HCT116 (cell line): ENCODE measurements at regions not wholly inside any gene's neighbourhood (a gene's known extent, or its start where the extent isn't known, plus 50 kb on each side); places are given as distances from the start of the nearest gene placed in this dataset.

Source experiments
- ATAC-seq: fragments of 200-7000 bp; cut with Tn5 transposase; 2 replicates; pipeline ENCODE4 v1.9.1; 2020; ENCODE audit warnings: mild to moderate bottlenecking, moderate library complexity
- BruUV-seq: library from RNA; stranded (reverse); fragments of 400-500 nt; replicated peaks from 2 replicates; lab custom pipeline; 2021; lab: Mats Ljungman, UMichigan
- CTCF ChIA-PET: fragments of 300-600 bp; sonication (Branson Sonifier 250); formaldehyde crosslinking; loops from one replicate; lab custom pipeline; 2021; ENCODE audit warnings: antibody characterized with exemption; lab: Charles Lee
- POLR2A ChIA-PET: fragments of 300-600, 350-600 bp; sonication (Branson Sonifier 250); formaldehyde crosslinking; loops from one replicate; lab custom pipeline; 2021; ENCODE audit warnings: antibody characterized with exemption; lab: Charles Lee
- RAD21 ChIA-PET, 2 experiments: fragments of 300-600 bp; sonication (Branson Sonifier 250); formaldehyde crosslinking; loops; one replicate each; lab custom pipeline; 2023; ENCODE audit warnings: low total read pairs in 2 of 2; ENCODE audit not compliant: uncharacterized antibody in 2 of 2, unreplicated experiment in 2 of 2, low non-redundant PET in 1 of 2; lab: Charles Lee
- DNase-seq: peaks from one replicate; pipeline ENCODE4 v3.0.0-alpha.2; 2010; ENCODE audit warnings: low read depth, low spot score
- H2AFZ ChIP-seq: fragments of 200-600 bp; shearing (Covaris generic), sonication (generic); 2 replicates; pipeline ENCODE4 v1.6.1; 2017; ENCODE audit warnings: low read depth, mixed run types, mixed read lengths, antibody characterized with exemption, low read length; ENCODE audit not compliant: poor library complexity, severe bottlenecking
- H3K27ac ChIP-seq: 2 replicates; pipeline ENCODE4 v1.5.1; 2012; ENCODE audit warnings: low read depth, low read length
- H3K27me3 ChIP-seq: fragments of 200-600 bp; sonication (generic); 2 replicates; pipeline ENCODE4 v1.6.1; 2016; ENCODE audit warnings: mixed run types, low read length, mixed read lengths; ENCODE audit not compliant: insufficient read depth
- H3K36me3 ChIP-seq, 2 experiments: fragments of 200-500 bp in 1 of 2; fragments of 200-600 bp in 1 of 2; sonication (Bioruptor generic) in 1 of 2; sonication (generic) in 1 of 2; 2 replicates each; pipeline versions ENCODE4 v1.5.1 to v1.6.1; 2014 to 2016; ENCODE audit warnings: low read length in 2 of 2, inconsistent platforms in 1 of 2, mixed read lengths in 1 of 2, mixed run types in 1 of 2; ENCODE audit not compliant: insufficient read depth in 2 of 2, control insufficient read depth in 1 of 2
- H3K4me1 ChIP-seq, 2 experiments: fragments of 200-600 bp in 1 of 2; sonication (generic) in 1 of 2; 2 replicates each; pipeline versions ENCODE4 v1.5.1 to v1.6.1; 2012 to 2017; ENCODE audit warnings: low read length in 2 of 2, inconsistent platforms in 1 of 2, mild to moderate bottlenecking in 1 of 2, mixed read lengths in 1 of 2, mixed run types in 1 of 2, moderate library complexity in 1 of 2; ENCODE audit not compliant: insufficient read depth in 2 of 2, control insufficient read depth in 1 of 2
- H3K4me2 ChIP-seq: fragments of 200-600 bp; sonication (generic); 2 replicates; pipeline ENCODE4 v1.6.1; 2017; ENCODE audit warnings: mixed run types, low read length, mixed read lengths
- H3K4me3 ChIP-seq, 2 experiments: fragments of 200-600 bp in 1 of 2; sonication (generic) in 1 of 2; replicated peaks in 1 of 2; 2 replicates each; pipeline ENCODE4 v1.5.1; 2011 to 2016; ENCODE audit warnings: low read length in 2 of 2, control low read depth in 1 of 2, low read depth in 1 of 2, mild to moderate bottlenecking in 1 of 2, mixed read lengths in 1 of 2, mixed run types in 1 of 2
- H3K79me2 ChIP-seq: fragments of 200-600 bp; sonication (generic); 2 replicates; pipeline ENCODE4 v1.6.1; 2017; ENCODE audit warnings: mild to moderate bottlenecking, mixed run types, low read length, moderate library complexity, mixed read lengths; ENCODE audit not compliant: insufficient read depth
- H3K9ac ChIP-seq: fragments of 200-600 bp; sonication (generic); 2 replicates; pipeline ENCODE4 v1.6.1; 2016; ENCODE audit warnings: low read length, mixed read lengths
- H3K9me2 ChIP-seq: fragments of 200-600 bp; sonication (generic), shearing (Covaris generic); 2 replicates; pipeline ENCODE4 v1.6.1; 2017; ENCODE audit warnings: mixed run types, mild to moderate bottlenecking, moderate library complexity; ENCODE audit not compliant: insufficient read depth
- H3K9me3 ChIP-seq, 2 experiments: fragments of 200-500 bp in 1 of 2; fragments of 200-600 bp in 1 of 2; sonication (Bioruptor generic) in 1 of 2; sonication (generic) in 1 of 2; 2 replicates each; pipeline ENCODE4 v1.6.1; 2014 to 2017; ENCODE audit warnings: low read length in 2 of 2, mixed read lengths in 2 of 2, inconsistent platforms in 1 of 2, low read depth in 1 of 2, mild to moderate bottlenecking in 1 of 2, mixed run types in 1 of 2, moderate library complexity in 1 of 2; ENCODE audit not compliant: control insufficient read depth in 1 of 2, insufficient read depth in 1 of 2
- H4K20me1 ChIP-seq: fragments of 200-600 bp; sonication (generic), shearing (Covaris generic); 2 replicates; pipeline ENCODE4 v1.6.1; 2017; ENCODE audit warnings: mixed run types, mild to moderate bottlenecking, moderate library complexity; ENCODE audit not compliant: insufficient read depth
- ATF3 ChIP-seq: IDR thresholded peaks from 2 replicates; pipeline ENCODE4 v1.6.1; 2012
- CBX3 ChIP-seq: IDR thresholded peaks from 2 replicates; pipeline ENCODE4 v1.6.1; 2012; ENCODE audit warnings: low read depth
- CTCF ChIP-seq, 3 experiments: fragments of 200-600 bp in 1 of 3; sonication (generic) in 1 of 3; IDR thresholded peaks in 2 of 3; conservative IDR thresholded peaks in 1 of 3; 2 replicates each; pipeline ENCODE4 v1.5.1; 2012 to 2017; ENCODE audit warnings: low read depth in 2 of 3, low read length in 2 of 3, antibody characterized with exemption in 1 of 3, borderline replicate concordance in 1 of 3, control low read depth in 1 of 3, mild to moderate bottlenecking in 1 of 3, mixed read lengths in 1 of 3, mixed run types in 1 of 3, moderate library complexity in 1 of 3; ENCODE audit not compliant: insufficient read depth in 1 of 3
- ELF1 ChIP-seq: IDR thresholded peaks from 2 replicates; pipeline ENCODE4 v1.6.1; 2012; ENCODE audit warnings: low read depth, borderline replicate concordance
- EZH2 ChIP-seq: fragments of 200-600 bp; sonication (generic); IDR thresholded peaks from 2 replicates; pipeline ENCODE4 v1.6.1; 2017; ENCODE audit warnings: antibody characterized with exemption, mixed run types
- EZH2phosphoT487 ChIP-seq: fragments of 200-600 bp; IDR thresholded peaks from 2 replicates; pipeline ENCODE4 v1.6.1; 2018; ENCODE audit warnings: antibody characterized with exemption, borderline replicate concordance
- FOSL1 ChIP-seq: IDR thresholded peaks from 2 replicates; pipeline ENCODE4 v1.6.1; 2012; ENCODE audit warnings: low read depth
- MAX ChIP-seq: IDR thresholded peaks from 2 replicates; pipeline ENCODE4 v1.6.1; 2012
- POLR2AphosphoS5 ChIP-seq: IDR thresholded peaks from 2 replicates; pipeline ENCODE4 v1.6.1; 2011; ENCODE audit warnings: mild to moderate bottlenecking, low read depth, low read length, moderate library complexity
- SP1 ChIP-seq: IDR thresholded peaks from 2 replicates; pipeline ENCODE4 v1.6.1; 2012; ENCODE audit warnings: low read depth
- TCF7L2 ChIP-seq: IDR thresholded peaks from 2 replicates; pipeline ENCODE4 v1.7.0; 2011; ENCODE audit warnings: borderline replicate concordance, inconsistent platforms; ENCODE audit not compliant: insufficient read depth, insufficient read length; ENCODE audit errors: extremely low read depth
- YY1 ChIP-seq: IDR thresholded peaks from 2 replicates; pipeline ENCODE4 v1.6.1; 2011; ENCODE audit warnings: low read length, low read depth, moderate library complexity, mild to moderate bottlenecking; ENCODE audit not compliant: insufficient replicate concordance; ENCODE audit errors: extremely low read depth
- ZFX ChIP-seq: fragments of 450-650 bp; IDR thresholded peaks from 2 replicates; pipeline ENCODE4 v1.6.1; 2017
- ZNF274 ChIP-seq: fragments of 200-500 bp; sonication (Bioruptor generic); IDR thresholded peaks from 2 replicates; pipeline ENCODE4 v1.6.1; 2014; ENCODE audit warnings: mild to moderate bottlenecking, low read depth, low read length, inconsistent platforms
- intact Hi-C: fragments of 100-400 bp; cut with micrococcal nuclease; formaldehyde crosslinking; loops from 2 replicates; pipeline ENCODE4 v1.10.0; 2022
- TF ChIP-seq, protein P1 (sequence below): IDR thresholded peaks from 2 replicates; pipeline ENCODE4 v1.6.1; 2012; ENCODE audit warnings: low read depth

DNA sequence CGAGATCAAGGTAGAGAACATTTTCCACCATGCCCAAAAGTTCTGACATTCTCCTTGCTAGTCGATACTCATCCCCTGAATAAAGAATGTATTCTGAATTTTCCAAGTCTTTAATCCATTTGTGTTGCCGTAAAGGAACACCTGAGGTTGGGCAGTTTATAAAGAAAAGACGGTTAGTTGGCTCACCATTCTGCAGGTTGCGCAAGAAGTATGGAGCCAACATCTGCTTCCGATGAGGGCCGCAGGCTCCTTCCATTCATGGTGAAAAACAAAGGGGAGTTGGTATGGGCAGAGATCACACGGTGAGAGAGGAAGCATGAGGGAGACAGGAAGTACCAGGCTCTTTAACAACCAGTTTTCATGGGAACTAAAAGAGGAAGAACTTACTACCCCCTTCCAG is 121.2 kb downstream of the DCLK3 start:
- BruUV-seq: no TSS peak
- RAD21 ChIA-PET: no interaction called here
- H3K9me3 ChIP-seq: no peaks in the 10 kb centered on the region
- intact Hi-C loops: no loop called here
- no peak for ATAC-seq
- no peak overlapping the region for H3K4me2 ChIP-seq
- CTCF ChIA-PET: no interaction called here
- H3K4me1 ChIP-seq: no peaks in the 10 kb centered on the region; a peak in 1 of 4 replicates
- no peak overlapping the region for H3K4me3 ChIP-seq
- H3K9ac ChIP-seq: no peak overlapping the region
- no peaks in the 10 kb centered on the region for H3K9me2 ChIP-seq
- TF ChIP-seq EZH2phosphoT487 (no peak), ELF1 (no peak), POLR2AphosphoS5 (no peak), MAX (no peak), CTCF (IDR thresholded peaks at IDR 0.05 in 2 of 3, conservative IDR thresholded peaks at IDR 0.05 in 1 of 3; ENCODE audit: borderline replicate concordance in 1 of 3, insufficient read depth in 1 of 3, low read depth in 2 of 3, low read length in 2 of 3) (no peak), TCF7L2 (no peak), SP1 (no peak), ZNF274 (no peak)
- no peak overlapping the region for H3K27ac ChIP-seq
- POLR2A ChIA-PET: no interaction called here
- DNase-seq: no peak
- H3K36me3 ChIP-seq: no peaks in the 10 kb centered on the region
- H2AFZ ChIP-seq: no peak overlapping the region
- H3K27me3 ChIP-seq: peaks cover 34% of the 10 kb centered on the region
- no peaks in the 10 kb centered on the region for H4K20me1 ChIP-seq
- H3K79me2 ChIP-seq: no peaks in the 10 kb centered on the region

DNA sequence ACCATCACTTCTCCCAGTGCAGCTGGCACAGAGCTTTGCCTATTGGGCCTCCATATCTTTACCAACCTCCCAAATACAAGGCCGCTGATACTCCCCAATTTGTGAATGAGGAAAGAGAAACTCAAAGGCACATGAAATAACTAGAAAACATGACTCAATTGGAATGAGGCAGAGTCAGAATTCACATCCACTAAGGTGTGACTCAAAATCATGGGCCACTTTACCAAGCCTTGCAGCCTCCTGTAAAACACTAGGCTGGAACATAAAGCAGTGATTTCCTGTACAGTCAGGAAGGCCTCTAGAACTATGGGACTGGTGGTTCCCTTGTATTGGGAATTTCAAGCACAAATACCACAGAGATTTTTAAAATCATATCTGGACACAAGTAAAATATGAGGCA is 128.6 kb downstream of the DCLK3 start:
- CTCF ChIA-PET: no interaction called here
- Histone ChIP-seq H3K27me3 (peaks cover 21% of the 10 kb centered on the region; the same call in 1 of the 2 replicates), H3K36me3 (no peaks in the 10 kb centered on the region), H3K4me2 (no peak overlapping the region), H3K4me1 (no peaks in the 10 kb centered on the region), H3K4me3 (no peak overlapping the region), H3K9ac (no peak overlapping the region), H3K9me3 (no peaks in the 10 kb centered on the region), H3K27ac (no peak overlapping the region), H3K79me2 (no peaks in the 10 kb centered on the region), H3K9me2 (no peaks in the 10 kb centered on the region), H4K20me1 (no peaks in the 10 kb centered on the region), H2AFZ (no peak overlapping the region)
- POLR2A ChIA-PET: no interaction called here
- BruUV-seq: no TSS peak
- DNase-seq (no peak), ATAC-seq (no peak)
- TF ChIP-seq ATF3 (no peak), YY1 (no peak), FOSL1 (no peak), EZH2 (no peak), ZFX (no peak), SP1 (no peak), CBX3 (no peak)
- TF ChIP-seq, protein P1, sequence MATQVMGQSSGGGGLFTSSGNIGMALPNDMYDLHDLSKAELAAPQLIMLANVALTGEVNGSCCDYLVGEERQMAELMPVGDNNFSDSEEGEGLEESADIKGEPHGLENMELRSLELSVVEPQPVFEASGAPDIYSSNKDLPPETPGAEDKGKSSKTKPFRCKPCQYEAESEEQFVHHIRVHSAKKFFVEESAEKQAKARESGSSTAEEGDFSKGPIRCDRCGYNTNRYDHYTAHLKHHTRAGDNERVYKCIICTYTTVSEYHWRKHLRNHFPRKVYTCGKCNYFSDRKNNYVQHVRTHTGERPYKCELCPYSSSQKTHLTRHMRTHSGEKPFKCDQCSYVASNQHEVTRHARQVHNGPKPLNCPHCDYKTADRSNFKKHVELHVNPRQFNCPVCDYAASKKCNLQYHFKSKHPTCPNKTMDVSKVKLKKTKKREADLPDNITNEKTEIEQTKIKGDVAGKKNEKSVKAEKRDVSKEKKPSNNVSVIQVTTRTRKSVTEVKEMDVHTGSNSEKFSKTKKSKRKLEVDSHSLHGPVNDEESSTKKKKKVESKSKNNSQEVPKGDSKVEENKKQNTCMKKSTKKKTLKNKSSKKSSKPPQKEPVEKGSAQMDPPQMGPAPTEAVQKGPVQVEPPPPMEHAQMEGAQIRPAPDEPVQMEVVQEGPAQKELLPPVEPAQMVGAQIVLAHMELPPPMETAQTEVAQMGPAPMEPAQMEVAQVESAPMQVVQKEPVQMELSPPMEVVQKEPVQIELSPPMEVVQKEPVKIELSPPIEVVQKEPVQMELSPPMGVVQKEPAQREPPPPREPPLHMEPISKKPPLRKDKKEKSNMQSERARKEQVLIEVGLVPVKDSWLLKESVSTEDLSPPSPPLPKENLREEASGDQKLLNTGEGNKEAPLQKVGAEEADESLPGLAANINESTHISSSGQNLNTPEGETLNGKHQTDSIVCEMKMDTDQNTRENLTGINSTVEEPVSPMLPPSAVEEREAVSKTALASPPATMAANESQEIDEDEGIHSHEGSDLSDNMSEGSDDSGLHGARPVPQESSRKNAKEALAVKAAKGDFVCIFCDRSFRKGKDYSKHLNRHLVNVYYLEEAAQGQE: no peak
- intact Hi-C loops: no loop called here
- RAD21 ChIA-PET: no interaction called here
